ENCODE measurements at regions not wholly inside any gene's neighbourhood (a gene's known extent, or its start where the extent isn't known, plus 50 kb on each side); places are given as distances from the start of the nearest gene placed in this dataset.

DNA sequence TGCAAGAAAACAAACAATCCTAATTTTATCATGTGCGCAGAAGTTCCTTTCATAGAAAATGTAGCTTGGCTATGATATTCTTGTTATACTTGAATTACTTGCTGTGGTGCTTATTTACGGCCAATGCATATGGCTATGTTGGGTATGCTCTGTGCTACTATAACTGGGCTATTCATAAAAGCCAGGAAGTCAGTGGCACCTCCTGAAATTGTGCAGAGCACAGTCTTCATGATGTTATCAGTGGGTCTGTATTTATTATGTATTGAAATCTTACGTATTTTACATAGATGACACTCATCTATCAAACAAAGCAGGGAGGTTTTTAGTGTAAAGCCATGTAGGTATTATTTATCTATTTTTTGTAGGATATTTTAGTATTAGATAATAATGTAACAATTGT is 196.5 kb upstream of the NAALADL2 start:
- H3K4me2 ChIP-seq (ENCODE audit: insufficient read depth in 1 of 2, low read depth in 2 of 2, low read length in 2 of 2), result no peak overlapping the region
- no peak overlapping the region for H2AFZ ChIP-seq (ENCODE audit: low read length)
- no peak overlapping the region for H2BK15ac ChIP-seq (ENCODE audit: low read length)
- H4K5ac ChIP-seq (ENCODE audit: insufficient read length, low read depth, low read length), result no peak overlapping the region
- no peak overlapping the region for H3K18ac ChIP-seq (ENCODE audit: extremely low read depth, low read length)
- H3K4ac ChIP-seq (replicated peaks; ENCODE audit: insufficient read length, low read depth, low read length), result no peak overlapping the region
- 95% methylated on average over 3 of the region's 3 CpGs; no CpG with 5 or more reads in 1 of the 2 experiments for WGBS, 2 experiments (ENCODE audit: extremely low coverage in 1 of 2, insufficient coverage in 1 of 2, insufficient read length in 1 of 2, insufficient replicate concordance in 2 of 2, low coverage in 1 of 2, low lambda C conversion rate in 2 of 2, missing lambda C conversion rate in 1 of 2)
- H2BK12ac ChIP-seq (ENCODE audit: low read depth, low read length), result no peak overlapping the region
- H3K56ac ChIP-seq (replicated peaks; ENCODE audit: insufficient read length, low read depth, low read length), result no peak overlapping the region
- no peak overlapping the region for H3K14ac ChIP-seq (ENCODE audit: insufficient read length)
- H3K27me3 ChIP-seq (replicated peaks in 1 of 4; ENCODE audit: control insufficient read depth in 3 of 4, extremely low read depth in 1 of 4, insufficient read depth in 3 of 4, low read length in 3 of 4), result no peaks in the 10 kb centered on the region
- no peak for DNase-seq (ENCODE audit: low read depth in 1 of 2, low spot score in 2 of 2)
- H2AK5ac ChIP-seq (ENCODE audit: low read depth, low read length), result no peak overlapping the region
- no peak overlapping the region for H4K8ac ChIP-seq (ENCODE audit: extremely low read depth, insufficient read depth, low read length)
- no peak overlapping the region for H4K91ac ChIP-seq (replicated peaks; ENCODE audit: insufficient read length, low read length)
- no peak overlapping the region for H3K9ac ChIP-seq (replicated peaks in 1 of 4; ENCODE audit: extremely low read depth in 1 of 4, low read depth in 3 of 4, low read length in 3 of 4)
- no peak overlapping the region for H3K27ac ChIP-seq (ENCODE audit: low read depth, low read length)
- no peak overlapping the region for H3K4me3 ChIP-seq (ENCODE audit: extremely low read depth in 1 of 4, insufficient read depth in 2 of 4, low read depth in 3 of 4, low read length in 4 of 4)
- ChIA-PET CTCF (ENCODE audit: partially characterized antibody) (interaction anchor here (0.8 to 1.2 kb wide), 2 partner anchors 14 to 41 kb away, joined by 3 read pairs; no protein-coding TSS in a partner anchor), POLR2A (ENCODE audit: partially characterized antibody) (no interaction called here)
- no peaks in the 10 kb centered on the region for H3K9me3 ChIP-seq (ENCODE audit: insufficient read depth in 2 of 2, low read depth in 1 of 2, low read length in 1 of 2)
- TF ChIP-seq BACH1 (IDR thresholded peaks at IDR 0.05; ENCODE audit: low read length), result no peak
- no peak for TF ChIP-seq JUND (IDR thresholded peaks at IDR 0.05; ENCODE audit: low read length)
- no peak for TF ChIP-seq TAF7 (optimal IDR thresholded peaks at IDR 0.05; ENCODE audit: borderline replicate concordance, low read depth, low read length)
- TF ChIP-seq FOSL1 (IDR thresholded peaks at IDR 0.05; ENCODE audit: insufficient read depth, low read depth, low read length), result no peak
- no peak for TF ChIP-seq SIRT6 (IDR thresholded peaks at IDR 0.05; ENCODE audit: low read length)
- H4K20me1 ChIP-seq (replicated peaks in 1 of 2; ENCODE audit: control insufficient read depth in 1 of 2, insufficient read depth in 2 of 2, low read length in 2 of 2), result no peaks in the 10 kb centered on the region
- H3K79me2 ChIP-seq (ENCODE audit: control insufficient read depth in 1 of 2, insufficient read depth in 2 of 2, low read length in 2 of 2), result no peaks in the 10 kb centered on the region
- FAIRE-seq, result no peak
- H3K23me2 ChIP-seq (ENCODE audit: low read depth, low read length), result no peaks in the 10 kb centered on the region
- no peak overlapping the region for H2BK20ac ChIP-seq (ENCODE audit: low read length)
- H2BK5ac ChIP-seq (ENCODE audit: low read depth, low read length), result no peak overlapping the region
- no peaks in the 10 kb centered on the region for H3K36me3 ChIP-seq (ENCODE audit: control insufficient read depth in 2 of 4, insufficient read depth in 4 of 4, low read length in 3 of 4)
- H2BK120ac ChIP-seq (replicated peaks; ENCODE audit: low read depth, low read length), result no peak overlapping the region
- no peak overlapping the region for H3K23ac ChIP-seq (ENCODE audit: insufficient read length)
- no peaks in the 10 kb centered on the region for H3K79me1 ChIP-seq (ENCODE audit: low read depth, low read length)
- H3K4me1 ChIP-seq (replicated peaks in 1 of 4; ENCODE audit: control insufficient read depth in 3 of 4, insufficient read depth in 4 of 4, low read length in 3 of 4), result no peaks in the 10 kb centered on the region
